Large intestine (tissue), 3 donors: ENCODE measurements at regions not wholly inside any gene's neighbourhood (a gene's known extent, or its start where the extent isn't known, plus 50 kb on each side); places are given as distances from the start of the nearest gene placed in this dataset.
"Not testable (repeated sequence)": the region's sequence is repeated elsewhere in the genome, so short reads cannot be mapped to it uniquely, and the experiment has no call there.

Experiments used
- DNase-seq, 2 donors: peaks; one replicate each; pipeline versions ENCODE4 v3.0.0 to v3.0.0-alpha.2; 2013
- H3K27ac ChIP-seq: one replicate; pipeline ENCODE4 v1.5.1; 2013; ENCODE audit warnings: low read length
- H3K27me3 ChIP-seq: 2 replicates; pipeline ENCODE4 v1.6.1; 2013; ENCODE audit warnings: low read length; ENCODE audit not compliant: control insufficient read depth, insufficient read depth
- H3K36me3 ChIP-seq: 2 replicates; pipeline ENCODE4 v1.6.1; 2013; ENCODE audit warnings: low read length; ENCODE audit not compliant: control insufficient read depth, insufficient read depth
- H3K4me1 ChIP-seq: one replicate; pipeline ENCODE4 v1.6.1; 2013; ENCODE audit warnings: low read length; ENCODE audit not compliant: control insufficient read depth, insufficient read depth
- H3K4me3 ChIP-seq: one replicate; pipeline ENCODE4 v1.5.1; 2013; ENCODE audit warnings: low read length
- H3K9me3 ChIP-seq: one replicate; pipeline ENCODE4 v1.6.1; 2013; ENCODE audit warnings: mild to moderate bottlenecking, low read depth, low read length, moderate library complexity; ENCODE audit not compliant: control insufficient read depth
- WGBS: methylation state at CpG from one replicate; pipeline ENCODE4 v1.1.5; 2013; ENCODE audit warnings: low lambda C conversion rate; ENCODE audit not compliant: insufficient coverage; 5-methylcytosine and 5-hydroxymethylcytosine counted together

GRCh38 chr4:1572010-1572385 is 112.1 kb downstream of the FAM53A start:
- WGBS, result no CpG with 5 or more reads among the region's 10 CpGs
- H3K36me3 ChIP-seq, result no peaks in the 10 kb centered on the region
- no peaks in the 10 kb centered on the region for H3K9me3 ChIP-seq
- H3K4me1 ChIP-seq, result peaks cover 9% of the 10 kb centered on the region
- DNase-seq, result no peak
- no peak overlapping the region for H3K4me3 ChIP-seq
- H3K27me3 ChIP-seq, result peaks cover 32% of the 10 kb centered on the region
- H3K27ac ChIP-seq, result no peak overlapping the region

- no CpG with 5 or more reads among the region's 22 CpGs for WGBS
- Histone ChIP-seq H3K27me3 (peaks cover 27% of the 10 kb centered on the region), H3K4me3 (no peak overlapping the region), H3K36me3 (no peaks in the 10 kb centered on the region), H3K27ac (no peak overlapping the region), H3K9me3 (no peaks in the 10 kb centered on the region), H3K4me1 (peaks cover 13% of the 10 kb centered on the region)
- no peak for DNase-seq
Observed at GRCh38 chr4:1571165-1572009, 112.7 kb downstream of the FAM53A start.

GRCh38 chr4:1570291-1571164 is 113.6 kb downstream of the FAM53A start:
- H3K4me1 ChIP-seq, result peaks cover 13% of the 10 kb centered on the region
- H3K4me3 ChIP-seq, result no peak overlapping the region
- peaks cover 23% of the 10 kb centered on the region for H3K27me3 ChIP-seq
- WGBS, result no CpG with 5 or more reads among the region's 25 CpGs
- no peak overlapping the region for H3K27ac ChIP-seq
- no peaks in the 10 kb centered on the region for H3K36me3 ChIP-seq
- peaks cover 5% of the 10 kb centered on the region for H3K9me3 ChIP-seq
- no peak for DNase-seq

DNA sequence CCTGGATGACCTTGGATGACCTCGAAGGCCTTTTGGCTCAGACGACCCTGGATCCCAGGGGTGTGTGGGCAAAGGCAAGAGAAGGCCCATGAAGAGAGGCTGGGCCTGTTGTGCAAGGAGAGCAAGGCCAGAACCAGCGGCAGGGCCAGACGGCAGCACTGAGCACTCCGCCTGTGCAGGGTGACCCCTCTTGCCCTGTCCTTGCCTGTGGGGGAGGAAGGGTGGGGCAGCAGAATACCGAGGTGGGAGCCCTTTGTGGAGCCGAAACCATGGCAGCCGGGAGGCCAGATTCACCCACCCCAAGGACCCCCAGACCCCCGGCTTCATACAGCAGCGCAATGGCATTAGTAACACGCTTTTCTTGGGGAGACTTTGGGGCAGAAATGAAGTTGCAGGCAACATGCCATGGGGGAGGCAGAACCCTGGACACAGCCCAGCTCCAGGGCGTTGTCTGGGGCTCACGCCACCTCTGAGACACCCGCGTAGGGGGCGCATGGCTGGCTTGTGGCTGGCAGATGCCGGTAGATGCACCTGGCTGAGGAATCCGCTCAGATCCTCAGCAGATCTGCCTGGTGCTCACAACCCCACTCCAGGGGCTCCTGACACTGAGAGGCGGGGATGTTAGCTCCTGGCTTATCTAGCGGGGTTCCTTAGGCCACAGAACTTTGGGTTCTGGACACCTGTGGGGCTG is 114.5 kb downstream of the FAM53A start:
- peaks cover 26% of the 10 kb centered on the region for H3K27me3 ChIP-seq
- DNase-seq, result no peak
- peaks cover 5% of the 10 kb centered on the region for H3K9me3 ChIP-seq
- peaks cover 13% of the 10 kb centered on the region for H3K4me1 ChIP-seq
- no peak overlapping the region for H3K4me3 ChIP-seq
- no CpG with 5 or more reads among the region's 20 CpGs for WGBS
- no peaks in the 10 kb centered on the region for H3K36me3 ChIP-seq
- no peak overlapping the region for H3K27ac ChIP-seq

- DNase-seq, result no peak
- WGBS, result no CpG with 5 or more reads among the region's 31 CpGs
- Histone ChIP-seq H3K9me3 (peaks cover 5% of the 10 kb centered on the region), H3K36me3 (no peaks in the 10 kb centered on the region), H3K4me3 (no peak overlapping the region), H3K27ac (no peak overlapping the region), H3K27me3 (peaks cover 24% of the 10 kb centered on the region), H3K4me1 (peaks cover 13% of the 10 kb centered on the region)
Observed at GRCh38 chr4:1568855-1569460, 115.2 kb downstream of the FAM53A start.

- whole genome bisulfite sequencing, result no CpG with 5 or more reads among the region's 42 CpGs
- H3K4me1 ChIP-seq, result peaks cover 13% of the 10 kb centered on the region
- H3K27me3 ChIP-seq, result peaks cover 23% of the 10 kb centered on the region
- peak in 1 of 2 donors; percentile 24 for DNase-seq
- H3K9me3 ChIP-seq, result peaks cover 5% of the 10 kb centered on the region
- no peak overlapping the region for H3K4me3 ChIP-seq
- H3K27ac ChIP-seq, result no peak overlapping the region
- H3K36me3 ChIP-seq, result no peaks in the 10 kb centered on the region
Observed at GRCh38 chr4:1567808-1568581, 116.1 kb downstream of the FAM53A start.

DNA sequence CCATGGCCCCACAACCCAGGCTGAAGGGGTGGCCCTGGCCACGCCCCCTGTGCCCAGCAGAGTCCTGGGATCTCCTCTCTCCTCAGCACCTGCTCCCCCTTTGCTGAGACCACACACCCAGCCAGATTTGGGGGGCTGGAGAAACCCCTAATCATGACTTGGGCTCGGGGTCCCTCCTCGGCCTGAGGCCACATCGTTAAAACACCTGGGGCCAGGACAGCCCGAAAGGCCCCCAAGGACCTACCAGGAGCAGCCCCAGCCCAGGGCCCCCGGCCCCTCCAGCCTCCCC is 116.7 kb downstream of the FAM53A start:
- H3K36me3 ChIP-seq, result no peaks in the 10 kb centered on the region

GRCh38 chr4:1566838-1567518 is 117.1 kb downstream of the FAM53A start:
- WGBS, result no CpG with 5 or more reads among the region's 19 CpGs
- Histone ChIP-seq H3K27me3 (peaks cover 23% of the 10 kb centered on the region), H3K4me3 (no peak overlapping the region), H3K4me1 (peaks cover 13% of the 10 kb centered on the region), H3K27ac (no peak overlapping the region), H3K9me3 (peaks cover 5% of the 10 kb centered on the region), H3K36me3 (no peaks in the 10 kb centered on the region)
- DNase-seq, result peak; percentile 38 to 68

More for the DNA sequence above, 116.7 kb downstream of the FAM53A start:
- H3K27me3 ChIP-seq, result peaks cover 23% of the 10 kb centered on the region
- WGBS, result no CpG with 5 or more reads among the region's 6 CpGs
- no peak overlapping the region for H3K27ac ChIP-seq
- DNase-seq, result no peak
- H3K9me3 ChIP-seq, result peaks cover 5% of the 10 kb centered on the region
- H3K4me1 ChIP-seq, result peaks cover 13% of the 10 kb centered on the region
- no peak overlapping the region for H3K4me3 ChIP-seq

DNA sequence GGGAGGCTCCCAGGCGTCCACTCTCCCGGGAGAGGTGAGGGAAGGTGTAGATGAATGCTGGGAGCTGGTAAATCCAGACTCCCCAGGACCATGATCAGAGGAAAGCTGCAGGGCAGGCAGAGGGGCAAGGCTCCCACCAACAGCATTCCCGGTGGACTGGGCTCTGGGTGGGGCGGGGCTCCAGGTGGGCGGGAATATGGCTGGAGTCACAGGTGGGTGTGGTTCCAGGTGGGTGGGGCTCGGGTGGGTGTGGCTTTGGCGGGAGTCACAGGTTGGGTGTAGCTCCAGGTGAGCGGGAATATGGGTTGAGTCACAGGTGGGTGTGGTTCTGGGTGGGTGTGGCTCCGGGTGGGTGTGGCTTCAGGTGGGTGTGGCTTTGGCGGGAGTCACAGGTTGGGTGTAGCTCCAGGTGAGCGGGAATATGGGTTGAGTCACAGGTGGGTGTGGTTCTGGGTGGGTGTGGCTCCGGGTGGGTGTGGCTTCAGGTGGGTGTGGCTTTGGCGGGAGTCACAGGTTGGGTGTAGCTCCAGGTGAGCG is 117.7 kb downstream of the FAM53A start:
- peaks cover 23% of the 10 kb centered on the region for H3K27me3 ChIP-seq
- not testable (repeated sequence) for H3K27ac ChIP-seq, H3K9me3 ChIP-seq, H3K4me3 ChIP-seq, H3K36me3 ChIP-seq
- peak in 1 of 2 donors; percentile 35 for DNase-seq
- WGBS, result no CpG with 5 or more reads among the region's 14 CpGs
- peaks cover 13% of the 10 kb centered on the region for H3K4me1 ChIP-seq
